ENCODE measurements at regions not wholly inside any gene's neighbourhood (a gene's known extent, or its start where the extent isn't known, plus 50 kb on each side); places are given as distances from the start of the nearest gene placed in this dataset.

GRCh38 chr15:31545257-31545656 lies 218.6 kb downstream of the KLF13 start:
- DNase-seq (ENCODE audit: extremely low read depth in 1 of 2, low read depth in 1 of 2): no peak

- no peak for DNase-seq (ENCODE audit: extremely low read depth in 1 of 2, low read depth in 1 of 2)
Observed at GRCh38 chr15:31550211-31550977, 223.8 kb downstream of the KLF13 start.

GRCh38 chr15:31551323-31551722 lies 224.7 kb downstream of the KLF13 start:
- no peak for DNase-seq (ENCODE audit: extremely low read depth in 1 of 2, low read depth in 1 of 2)

DNA sequence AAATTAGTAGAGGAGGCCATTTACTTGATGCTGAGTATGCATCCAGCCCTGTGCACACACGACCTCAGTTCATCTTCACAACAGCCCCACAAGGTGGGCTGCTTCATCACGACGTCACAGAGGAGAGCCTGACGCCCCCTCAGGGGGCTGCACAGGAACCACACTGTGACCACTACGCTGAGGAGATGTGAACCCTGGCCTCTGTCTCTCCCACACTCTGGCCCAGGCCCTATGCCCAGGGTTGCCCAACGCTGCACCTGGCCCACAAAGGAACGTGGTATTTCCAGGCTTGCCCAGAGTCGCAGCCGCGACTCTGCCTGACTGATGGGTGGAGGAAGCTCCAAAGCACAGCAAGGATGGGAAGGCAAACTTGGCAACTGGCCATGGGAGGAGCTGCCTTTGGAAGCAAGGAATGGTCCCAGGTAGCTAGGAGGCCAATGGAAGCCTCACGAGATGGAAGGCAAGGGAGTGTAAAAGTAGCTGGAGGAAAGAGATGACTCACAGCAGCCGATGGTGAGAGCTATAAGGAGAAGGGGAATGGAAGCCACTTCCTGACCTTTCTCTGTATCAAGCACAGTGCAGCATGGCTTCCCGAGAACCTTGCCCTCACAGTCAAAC lies 226.0 kb downstream of the KLF13 start:
- DNase-seq (ENCODE audit: extremely low read depth in 1 of 2, low read depth in 1 of 2): no peak

DNA sequence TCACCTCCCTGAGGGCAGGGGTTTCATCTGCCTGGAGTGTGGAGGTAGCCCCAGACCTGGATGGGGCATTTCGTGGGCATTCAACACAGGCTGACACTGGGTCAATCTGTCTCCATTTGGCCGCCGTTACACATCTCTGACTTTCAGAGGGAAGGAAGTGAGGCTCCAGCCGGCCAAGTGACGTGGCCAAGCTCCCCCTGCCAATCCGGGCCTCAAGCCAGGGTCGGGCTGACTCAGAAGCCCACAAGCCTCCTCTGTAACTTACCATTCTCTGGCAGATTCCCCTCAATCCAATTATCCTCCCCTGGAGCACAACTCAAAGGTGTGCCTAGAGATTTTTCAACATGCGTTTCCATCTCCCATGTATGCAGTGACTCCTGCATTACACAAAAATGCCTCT lies 227.6 kb downstream of the KLF13 start:
- DNase-seq (ENCODE audit: extremely low read depth in 1 of 2, low read depth in 1 of 2): no peak

DNA sequence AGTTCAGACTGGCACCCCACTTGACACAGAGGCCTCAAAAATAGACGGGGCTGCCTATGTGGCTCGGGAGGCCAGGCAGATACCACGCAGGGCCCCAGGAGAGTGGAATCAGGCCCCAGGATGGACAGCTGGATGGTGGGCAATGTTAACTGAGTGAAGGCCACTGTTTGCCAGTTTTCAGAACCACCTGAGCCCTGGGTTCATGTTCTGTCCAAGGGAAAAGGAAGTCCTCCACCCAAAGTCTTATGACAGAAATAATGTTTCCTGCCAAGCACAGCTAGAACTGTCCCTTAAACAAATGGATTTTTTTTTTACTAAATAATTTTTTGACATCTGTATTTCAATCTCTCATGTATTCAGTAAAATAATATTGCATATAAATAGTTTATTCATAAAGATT lies 228.4 kb downstream of the KLF13 start:
- DNase-seq (ENCODE audit: extremely low read depth in 1 of 2, low read depth in 1 of 2): no peak

DNA sequence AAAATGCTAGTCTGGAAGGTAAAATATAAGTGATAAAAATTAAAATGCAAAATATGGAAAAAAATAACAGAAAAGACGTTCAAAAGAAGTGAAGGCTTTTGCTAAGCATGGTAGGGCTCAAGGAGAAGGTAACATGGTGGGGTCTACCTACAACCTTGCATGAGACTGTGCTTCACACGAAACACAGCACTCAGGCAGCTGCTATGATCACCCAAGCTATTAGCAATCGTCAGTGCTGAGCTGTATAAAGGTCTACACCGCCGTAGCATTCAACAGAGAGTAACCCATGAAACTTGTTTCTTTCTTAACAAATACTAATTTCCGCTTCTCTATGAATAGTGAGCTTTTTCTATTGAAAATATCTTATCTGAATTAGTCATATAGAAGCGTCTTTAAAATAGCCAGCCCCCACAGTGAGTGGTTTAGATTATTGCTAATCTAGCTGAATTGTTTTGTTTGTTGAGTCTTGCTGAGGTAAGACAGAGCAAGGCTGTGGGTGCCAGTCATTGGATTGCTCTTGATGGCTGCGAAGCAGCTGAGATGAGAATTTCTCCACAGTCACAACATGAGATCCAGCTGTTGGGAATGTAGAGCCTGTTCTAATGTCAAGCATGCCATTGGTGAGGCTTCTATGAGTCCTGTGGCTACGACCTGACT lies 230.0 kb downstream of the KLF13 start:
- no peak for DNase-seq (ENCODE audit: extremely low read depth in 1 of 2, low read depth in 1 of 2)

- DNase-seq (ENCODE audit: extremely low read depth in 1 of 2, low read depth in 1 of 2): no peak
Observed at GRCh38 chr15:31557899-31558298, 231.3 kb downstream of the KLF13 start.

DNA sequence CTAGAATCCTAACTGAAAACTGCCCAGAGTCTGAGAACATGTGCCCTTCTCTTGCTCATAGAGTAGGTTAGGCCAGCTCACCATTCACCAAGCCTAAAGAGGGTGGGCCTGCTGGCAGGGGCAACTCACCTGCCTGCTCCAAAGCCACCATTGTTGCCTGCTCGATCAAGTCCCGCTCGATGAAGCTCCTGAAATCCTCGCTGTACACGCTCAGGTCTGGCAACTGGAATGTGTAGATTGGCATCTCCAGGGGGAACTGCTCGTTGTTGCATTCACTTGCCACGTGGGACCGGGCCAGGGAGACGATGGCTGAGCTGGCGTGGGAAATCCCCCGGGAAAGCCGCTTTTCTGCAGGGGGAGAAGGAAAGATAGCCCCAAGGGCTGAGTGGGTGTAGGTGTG lies 232.2 kb downstream of the KLF13 start:
- DNase-seq (ENCODE audit: extremely low read depth in 1 of 2, low read depth in 1 of 2): no peak

DNA sequence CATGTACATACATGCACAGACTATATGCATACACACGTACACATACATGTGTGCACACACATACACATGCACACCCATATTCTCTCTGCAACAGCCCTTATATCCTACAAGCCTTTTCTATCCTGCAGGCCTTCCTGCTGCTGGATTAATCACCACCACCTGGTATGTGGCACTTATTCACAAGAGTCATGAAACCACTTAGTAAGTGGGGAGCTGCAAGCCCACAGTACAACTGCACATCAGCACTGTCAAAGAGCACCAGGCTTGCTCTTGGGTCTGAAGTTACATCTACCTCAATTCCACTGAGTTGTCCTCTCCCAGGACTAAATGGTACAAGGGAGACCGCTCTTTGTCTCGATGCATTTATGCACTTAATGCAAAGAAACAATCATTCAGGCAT lies 233.2 kb downstream of the KLF13 start:
- DNase-seq (ENCODE audit: extremely low read depth in 1 of 2, low read depth in 1 of 2): no peak

- no peak for DNase-seq (ENCODE audit: extremely low read depth in 1 of 2, low read depth in 1 of 2)
Observed at GRCh38 chr15:31560643-31561042, 234.0 kb downstream of the KLF13 start.

- DNase-seq (ENCODE audit: extremely low read depth in 1 of 2, low read depth in 1 of 2): no peak
Observed at GRCh38 chr15:31561156-31561555, 234.5 kb downstream of the KLF13 start.

DNA sequence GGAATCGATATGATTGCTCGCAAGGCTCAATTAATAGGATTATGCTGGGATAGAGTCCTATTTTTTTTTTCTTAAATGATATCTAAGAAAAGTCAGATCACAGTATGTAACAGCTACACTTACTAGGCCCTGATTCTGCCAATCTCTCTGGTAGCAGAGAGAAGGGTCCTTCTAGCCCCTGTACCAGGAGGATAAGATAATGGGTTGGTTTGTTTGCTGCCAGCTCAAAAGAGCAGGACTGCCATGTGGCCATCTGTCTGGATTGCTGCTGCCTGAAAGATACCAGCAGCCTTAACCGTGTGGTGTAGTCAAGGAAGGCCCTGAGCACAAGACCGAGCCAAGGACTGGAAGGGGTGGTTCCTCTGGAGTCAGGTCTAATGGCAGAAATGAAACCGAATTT lies 236.4 kb downstream of the KLF13 start:
- no peak for DNase-seq (ENCODE audit: extremely low read depth in 1 of 2, low read depth in 1 of 2)

- DNase-seq (ENCODE audit: extremely low read depth in 1 of 2, low read depth in 1 of 2): no peak
Observed at GRCh38 chr15:31563421-31563820, 236.8 kb downstream of the KLF13 start.

DNA sequence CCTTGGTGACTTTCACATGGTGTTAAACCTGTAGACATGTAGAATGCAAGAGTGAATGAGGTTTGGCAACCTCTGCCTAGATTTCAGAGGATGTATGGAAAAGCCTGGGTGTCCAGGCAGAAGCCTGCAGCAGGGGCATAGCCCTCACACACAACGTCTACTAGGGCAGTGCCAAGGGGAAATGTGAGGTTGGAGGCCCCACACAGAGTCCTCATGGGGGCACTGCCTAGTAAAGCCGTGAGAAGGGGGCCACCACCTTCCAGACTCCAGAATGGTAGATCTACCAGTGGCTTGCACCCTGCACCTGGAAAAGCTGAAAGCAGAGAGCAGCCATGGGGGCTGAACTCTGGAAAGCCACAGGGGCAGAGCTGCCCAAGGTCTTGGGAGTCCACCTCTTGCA lies 241.2 kb downstream of the KLF13 start:
- DNase-seq (ENCODE audit: extremely low read depth in 1 of 2, low read depth in 1 of 2): no peak

- DNase-seq (ENCODE audit: extremely low read depth in 1 of 2, low read depth in 1 of 2): no peak
Observed at GRCh38 chr15:31569836-31570235, 243.2 kb downstream of the KLF13 start.

- DNase-seq (ENCODE audit: extremely low read depth in 1 of 2, low read depth in 1 of 2): no peak
Observed at GRCh38 chr15:31570591-31570990, 244.0 kb downstream of the KLF13 start.

- no peak for DNase-seq (ENCODE audit: extremely low read depth in 1 of 2, low read depth in 1 of 2)
Observed at GRCh38 chr15:31571676-31572075, 245.0 kb downstream of the KLF13 start.

DNA sequence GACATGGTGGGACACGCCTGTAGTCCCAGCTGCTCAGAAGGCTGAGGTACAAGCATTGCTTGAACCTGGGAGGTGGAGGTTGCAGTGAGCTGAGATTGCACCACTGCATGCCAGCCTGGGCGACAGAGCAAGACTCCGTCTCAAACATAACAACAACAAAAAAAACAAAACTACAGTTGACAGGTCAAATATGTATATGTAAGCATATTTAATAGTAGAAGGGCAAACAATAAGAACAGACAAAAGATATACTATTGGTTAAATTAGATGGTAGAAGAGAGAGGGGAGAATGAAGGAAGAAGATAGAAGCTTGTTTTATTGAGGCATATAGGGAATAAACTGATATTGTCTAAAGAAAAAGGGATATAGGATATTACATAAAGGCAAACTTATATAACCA lies 247.1 kb downstream of the KLF13 start:
- DNase-seq (ENCODE audit: extremely low read depth in 1 of 2, low read depth in 1 of 2): no peak

DNA sequence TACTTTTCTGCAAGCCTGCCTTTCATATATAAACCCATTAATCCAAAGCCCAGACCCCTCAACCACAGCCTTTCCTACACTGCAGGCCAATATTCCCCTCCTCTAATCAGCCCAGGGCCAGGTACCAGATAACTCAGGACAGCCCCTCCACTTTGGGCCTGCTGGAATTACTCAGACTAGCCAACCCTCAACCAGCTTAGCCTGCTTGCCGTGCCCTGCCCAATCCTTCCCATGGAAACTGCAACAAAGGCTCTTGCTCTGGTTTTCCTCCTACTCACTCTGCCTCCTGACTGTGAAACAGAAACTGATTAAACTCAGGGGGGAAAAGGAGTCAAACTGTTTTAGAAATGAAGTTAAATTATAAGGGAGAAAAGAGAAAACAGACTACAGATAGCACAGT lies 248.1 kb downstream of the KLF13 start:
- no peak for DNase-seq (ENCODE audit: extremely low read depth in 1 of 2, low read depth in 1 of 2)

DNA sequence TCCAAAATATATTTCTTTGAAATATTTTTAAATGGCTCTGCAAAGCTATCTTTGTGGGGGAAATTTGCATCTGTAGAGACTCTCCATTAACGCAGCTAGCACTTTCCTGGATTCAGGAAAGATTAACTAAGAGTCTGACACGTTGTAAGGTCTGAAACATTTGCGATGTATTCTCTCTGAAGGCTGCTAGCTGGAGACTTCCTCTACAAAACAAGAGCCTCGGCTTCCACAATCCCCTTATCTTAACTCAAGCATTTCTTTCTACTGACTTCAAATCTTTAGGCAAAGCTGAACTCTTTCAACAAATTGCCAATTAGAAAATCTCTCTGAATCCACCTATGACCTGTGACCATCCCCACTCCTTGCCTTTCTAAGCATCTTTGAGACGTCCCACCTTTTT lies 250.5 kb downstream of the KLF13 start:
- DNase-seq (ENCODE audit: extremely low read depth in 1 of 2, low read depth in 1 of 2): no peak

DNA sequence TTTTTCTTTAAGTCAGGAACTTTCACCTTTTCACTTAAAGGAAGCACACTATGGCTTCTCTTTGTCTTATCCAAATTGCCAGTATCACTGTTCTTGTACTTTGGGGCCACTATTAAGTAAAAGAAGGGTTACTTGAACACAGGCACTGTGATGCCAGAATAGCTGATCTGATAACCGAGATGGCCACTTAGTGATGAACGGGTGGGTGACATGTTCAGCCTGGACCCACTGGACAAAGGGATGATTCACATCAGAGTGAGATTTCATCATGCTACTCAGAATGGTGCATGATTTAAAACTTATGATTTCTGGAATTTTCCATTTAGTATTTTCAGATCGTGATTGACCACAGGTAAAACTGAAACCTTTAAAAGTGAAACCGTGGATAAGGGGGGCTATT lies 252.6 kb downstream of the KLF13 start:
- no peak for DNase-seq (ENCODE audit: extremely low read depth in 1 of 2, low read depth in 1 of 2)
